Caco-2 (cell line): ENCODE measurements at regions not wholly inside any gene's neighbourhood (a gene's known extent, or its start where the extent isn't known, plus 50 kb on each side); places are given as distances from the start of the nearest gene placed in this dataset.

Source experiments
- BruUV-seq: library from RNA; stranded (reverse); fragments of 400-500 nt; replicated peaks from 2 replicates; lab custom pipeline; 2021; lab: Mats Ljungman, UMichigan
- CTCF ChIA-PET: fragments of 300-600 bp; sonication (Branson Sonifier 250); formaldehyde crosslinking; loops from one replicate; lab custom pipeline; 2022; ENCODE audit warnings: antibody characterized with exemption; lab: Charles Lee
- POLR2A ChIA-PET: fragments of 300-600 bp; sonication (Branson Sonifier 250); formaldehyde crosslinking; loops from one replicate; lab custom pipeline; 2022; ENCODE audit warnings: antibody characterized with exemption; lab: Charles Lee
- DNase-seq, 2 experiments: peaks; one replicate each; pipeline versions ENCODE4 v3.0.0 to v3.0.0-alpha.2; 2020 to 2022
- H3K27me3 ChIP-seq: replicated peaks from 2 replicates; pipeline ENCODE4 v1.6.0; 2011; ENCODE audit warnings: low read length; ENCODE audit not compliant: control insufficient read depth, insufficient read depth
- H3K36me3 ChIP-seq: 2 replicates; pipeline ENCODE4 v1.5.1; 2011; ENCODE audit warnings: low read length; ENCODE audit not compliant: control insufficient read depth, insufficient read depth
- H3K4me1 ChIP-seq: fragments of 250-450 bp; sonication (Bioruptor Pico); 2 replicates; pipeline ENCODE4 v1.5.1; 2020; ENCODE audit warnings: mild to moderate bottlenecking
- H3K4me3 ChIP-seq: 2 replicates; pipeline ENCODE4 v1.5.1; 2011; ENCODE audit warnings: low read depth, mild to moderate bottlenecking, control low read depth, low read length
- H3K9me3 ChIP-seq: fragments of 250-450 bp; sonication (Bioruptor Pico); 2 replicates; pipeline ENCODE4 v1.5.1; 2020; ENCODE audit warnings: mild to moderate bottlenecking, moderate library complexity
- H3K27ac Mint-ChIP-seq: one replicate; pipeline ENCODE4 v1.8.0; 2022; ENCODE audit warnings: mixed read lengths; ENCODE audit not compliant: unreplicated experiment
- H3K27me3 Mint-ChIP-seq: one replicate; pipeline ENCODE4 v1.8.0; 2022; ENCODE audit warnings: mixed read lengths; ENCODE audit not compliant: insufficient read depth, unreplicated experiment
- H3K36me3 Mint-ChIP-seq: one replicate; pipeline ENCODE4 v1.8.0; 2022; ENCODE audit warnings: mild to moderate bottlenecking, mixed read lengths; ENCODE audit not compliant: insufficient read depth, unreplicated experiment
- H3K4me1 Mint-ChIP-seq: one replicate; pipeline ENCODE4 v1.8.0; 2022; ENCODE audit warnings: low read depth, mixed read lengths; ENCODE audit not compliant: unreplicated experiment
- H3K4me3 Mint-ChIP-seq: one replicate; pipeline ENCODE4 v1.8.0; 2022; ENCODE audit warnings: mild to moderate bottlenecking, moderate library complexity, mixed read lengths; ENCODE audit not compliant: unreplicated experiment
- H3K9me3 Mint-ChIP-seq: one replicate; pipeline ENCODE4 v1.8.0; 2022; ENCODE audit warnings: mixed read lengths; ENCODE audit not compliant: unreplicated experiment
- CTCF ChIP-seq, 2 experiments: fragments of 200-600 bp in 1 of 2; IDR thresholded peaks; 1 replicate in 1 of 2; 2 replicates in 1 of 2; pipeline versions ENCODE4 v1.5.1 to v1.8.0; 2011 to 2022; ENCODE audit warnings: antibody characterized with exemption in 1 of 2, control low read depth in 1 of 2, inconsistent platforms in 1 of 2, low read depth in 1 of 2, low read length in 1 of 2, mild to moderate bottlenecking in 1 of 2, moderate library complexity in 1 of 2; ENCODE audit not compliant: insufficient read depth in 1 of 2, severe bottlenecking in 1 of 2, unreplicated experiment in 1 of 2
- intact Hi-C: fragments of 100-400 bp; cut with micrococcal nuclease; formaldehyde crosslinking; loops from one replicate; pipeline ENCODE4 v1.10.0; 2022; ENCODE audit not compliant: unreplicated experiment

- TF ChIP-seq CTCF (IDR thresholded peaks at IDR 0.05; ENCODE audit: insufficient read depth in 1 of 2, low read depth in 1 of 2, low read length in 1 of 2, severe bottlenecking in 1 of 2, unreplicated experiment in 1 of 2): no peak
- H3K27ac Mint-ChIP-seq: no peak overlapping the region
- H3K4me1 Mint-ChIP-seq: no peaks in the 10 kb centered on the region
- no peak for DNase-seq
- intact Hi-C loops: no loop called here
- no peaks in the 10 kb centered on the region for H3K36me3 ChIP-seq
- no peak overlapping the region for H3K4me3 ChIP-seq
- no peak overlapping the region for H3K4me3 Mint-ChIP-seq
- H3K9me3 Mint-ChIP-seq: no peaks in the 10 kb centered on the region
- H3K36me3 Mint-ChIP-seq: no peaks in the 10 kb centered on the region
- H3K9me3 ChIP-seq: no peaks in the 10 kb centered on the region
- no peaks in the 10 kb centered on the region for H3K27me3 ChIP-seq
- no TSS peak for BruUV-seq
- H3K4me1 ChIP-seq: no peaks in the 10 kb centered on the region
- ChIA-PET CTCF (no interaction called here), POLR2A (no interaction called here)
- H3K27me3 Mint-ChIP-seq: peaks cover 7% of the 10 kb centered on the region
Observed at GRCh38 chr7:31284106-31284505, 56.4 kb downstream of the NEUROD6 start.

- BruUV-seq: no TSS peak
- intact Hi-C loops: no loop called here
- no peak overlapping the region for H3K4me3 Mint-ChIP-seq
- no peaks in the 10 kb centered on the region for H3K27me3 ChIP-seq
- no peaks in the 10 kb centered on the region for H3K9me3 ChIP-seq
- no peak overlapping the region for H3K27ac Mint-ChIP-seq
- no peaks in the 10 kb centered on the region for H3K36me3 Mint-ChIP-seq
- H3K4me3 ChIP-seq: no peak overlapping the region
- H3K27me3 Mint-ChIP-seq: peaks cover 13% of the 10 kb centered on the region
- CTCF ChIA-PET: no interaction called here
- POLR2A ChIA-PET: interaction anchor here (0.6 kb wide), 1 partner anchor 1224 kb away, joined by 3 read pairs; the partner anchor contains the start of gene AVL9
- no peaks in the 10 kb centered on the region for H3K9me3 Mint-ChIP-seq
- DNase-seq: no peak
- TF ChIP-seq CTCF (IDR thresholded peaks at IDR 0.05; ENCODE audit: insufficient read depth in 1 of 2, low read depth in 1 of 2, low read length in 1 of 2, severe bottlenecking in 1 of 2, unreplicated experiment in 1 of 2): no peak
- no peaks in the 10 kb centered on the region for H3K4me1 Mint-ChIP-seq
- no peaks in the 10 kb centered on the region for H3K36me3 ChIP-seq
- no peaks in the 10 kb centered on the region for H3K4me1 ChIP-seq
Observed at GRCh38 chr7:31271641-31272405, 68.7 kb downstream of the NEUROD6 start.

GRCh38 chr7:31267486-31267885 lies 73.0 kb downstream of the NEUROD6 start:
- intact Hi-C loops: no loop called here
- H3K27me3 ChIP-seq: no peaks in the 10 kb centered on the region
- BruUV-seq: no TSS peak

More at GRCh38 chr7:31267486-31267885, 73.0 kb downstream of the NEUROD6 start:
- Histone ChIP-seq H3K4me3 (no peak overlapping the region), H3K36me3 (no peaks in the 10 kb centered on the region), H3K4me1 (no peaks in the 10 kb centered on the region), H3K9me3 (no peaks in the 10 kb centered on the region)
- no peak overlapping the region for H3K4me3 Mint-ChIP-seq
- no peak for TF ChIP-seq CTCF (IDR thresholded peaks at IDR 0.05; ENCODE audit: insufficient read depth in 1 of 2, low read depth in 1 of 2, low read length in 1 of 2, severe bottlenecking in 1 of 2, unreplicated experiment in 1 of 2)
- no peak overlapping the region for H3K27ac Mint-ChIP-seq
- H3K4me1 Mint-ChIP-seq: no peaks in the 10 kb centered on the region
- no peaks in the 10 kb centered on the region for H3K9me3 Mint-ChIP-seq
- POLR2A ChIA-PET: no interaction called here
- CTCF ChIA-PET: no interaction called here
- no peaks in the 10 kb centered on the region for H3K36me3 Mint-ChIP-seq
- H3K27me3 Mint-ChIP-seq: peaks cover 17% of the 10 kb centered on the region
- no peak for DNase-seq
